Calu3 (cell line): ENCODE measurements at regions not wholly inside any gene's neighbourhood (a gene's known extent, or its start where the extent isn't known, plus 50 kb on each side); places are given as distances from the start of the nearest gene placed in this dataset.

ENCODE experiments used
- BruUV-seq: library from RNA; stranded (reverse); fragments of 400-500 nt; replicated peaks from 2 replicates; lab custom pipeline; 2021; lab: Mats Ljungman, UMichigan
- CTCF ChIA-PET: fragments of 300-600 bp; sonication (Branson Sonifier 250); formaldehyde crosslinking; loops from one replicate; lab custom pipeline; 2022; ENCODE audit warnings: antibody characterized with exemption; lab: Charles Lee
- DNase-seq: peaks from one replicate; pipeline ENCODE4 v3.0.0; 2022
- H3K27ac Mint-ChIP-seq: one replicate; pipeline ENCODE4 v1.8.0; 2022; ENCODE audit warnings: mixed read lengths; ENCODE audit not compliant: unreplicated experiment
- H3K27me3 Mint-ChIP-seq: one replicate; pipeline ENCODE4 v1.8.0; 2022; ENCODE audit warnings: mixed read lengths; ENCODE audit not compliant: unreplicated experiment
- H3K36me3 Mint-ChIP-seq: one replicate; pipeline ENCODE4 v1.8.0; 2022; ENCODE audit warnings: mild to moderate bottlenecking, moderate library complexity, mixed read lengths; ENCODE audit not compliant: insufficient read depth, unreplicated experiment
- H3K4me1 Mint-ChIP-seq: one replicate; pipeline ENCODE4 v1.8.0; 2022; ENCODE audit warnings: mild to moderate bottlenecking, low read depth, mixed read lengths; ENCODE audit not compliant: unreplicated experiment
- H3K4me3 Mint-ChIP-seq: one replicate; pipeline ENCODE4 v1.8.0; 2022; ENCODE audit warnings: mild to moderate bottlenecking, low read depth, moderate library complexity, mixed read lengths; ENCODE audit not compliant: unreplicated experiment
- H3K9me3 Mint-ChIP-seq: one replicate; pipeline ENCODE4 v1.8.0; 2022; ENCODE audit warnings: low read depth, mixed read lengths; ENCODE audit not compliant: unreplicated experiment
- intact Hi-C: fragments of 100-400 bp; cut with micrococcal nuclease; formaldehyde crosslinking; loops from one replicate; pipeline ENCODE4 v1.10.0; 2022; ENCODE audit not compliant: unreplicated experiment
- TF ChIP-seq, protein P1 (sequence below): fragments of 200-600 bp; IDR thresholded peaks from one replicate; pipeline ENCODE4 v1.8.0; 2022; ENCODE audit warnings: antibody characterized with exemption; ENCODE audit not compliant: unreplicated experiment

DNA sequence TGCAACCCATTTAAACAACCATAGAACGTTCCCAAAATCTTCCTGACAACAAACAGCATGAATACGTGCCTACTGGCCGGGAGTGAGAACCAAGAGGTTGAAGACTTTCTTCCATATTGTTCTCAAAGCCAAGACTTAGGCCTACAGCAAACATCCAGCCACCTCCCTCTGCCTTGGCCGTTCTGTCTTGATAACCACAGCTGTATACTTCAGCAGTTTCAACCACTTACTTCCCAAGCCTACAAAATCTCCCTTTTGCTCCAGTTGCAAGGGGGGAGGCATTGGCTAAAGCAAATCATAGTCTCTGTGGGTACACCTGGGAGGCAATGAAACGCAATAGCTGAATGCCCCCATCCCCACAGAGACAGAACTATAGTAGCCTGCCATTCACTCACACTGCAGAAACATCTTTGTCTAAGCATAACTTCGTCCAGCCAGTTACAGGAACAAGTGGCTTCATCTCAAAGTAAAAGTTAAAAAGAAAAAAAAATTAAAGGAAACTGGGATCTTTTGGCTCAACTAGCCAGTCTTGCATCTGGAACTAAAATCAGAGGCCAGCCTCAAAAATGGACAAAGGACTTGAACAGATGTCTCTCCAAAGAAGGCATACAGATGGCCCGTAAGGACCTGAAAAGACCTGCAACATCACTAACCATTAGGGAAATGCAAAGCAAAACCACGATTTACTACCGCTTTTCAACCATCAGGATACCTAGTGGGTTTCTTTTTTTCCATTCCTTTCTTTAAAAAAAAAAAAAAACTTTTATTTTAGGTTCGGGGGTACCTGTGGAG, 186.0 kb downstream of the PSMG1 start:
- intact Hi-C loops, result loop anchor here (1.0 kb wide), 1 partner anchor 31 kb away; no protein-coding TSS in a partner anchor
- Mint-ChIP-seq H3K4me1 (peaks cover 17% of the 10 kb centered on the region), H3K36me3 (no peaks in the 10 kb centered on the region), H3K27ac (no peak overlapping the region), H3K27me3 (no peaks in the 10 kb centered on the region), H3K9me3 (no peaks in the 10 kb centered on the region), H3K4me3 (no peak overlapping the region)
- BruUV-seq, result no TSS peak
- CTCF ChIA-PET, result no interaction called here
- DNase-seq, result no peak
- TF ChIP-seq, protein P1, sequence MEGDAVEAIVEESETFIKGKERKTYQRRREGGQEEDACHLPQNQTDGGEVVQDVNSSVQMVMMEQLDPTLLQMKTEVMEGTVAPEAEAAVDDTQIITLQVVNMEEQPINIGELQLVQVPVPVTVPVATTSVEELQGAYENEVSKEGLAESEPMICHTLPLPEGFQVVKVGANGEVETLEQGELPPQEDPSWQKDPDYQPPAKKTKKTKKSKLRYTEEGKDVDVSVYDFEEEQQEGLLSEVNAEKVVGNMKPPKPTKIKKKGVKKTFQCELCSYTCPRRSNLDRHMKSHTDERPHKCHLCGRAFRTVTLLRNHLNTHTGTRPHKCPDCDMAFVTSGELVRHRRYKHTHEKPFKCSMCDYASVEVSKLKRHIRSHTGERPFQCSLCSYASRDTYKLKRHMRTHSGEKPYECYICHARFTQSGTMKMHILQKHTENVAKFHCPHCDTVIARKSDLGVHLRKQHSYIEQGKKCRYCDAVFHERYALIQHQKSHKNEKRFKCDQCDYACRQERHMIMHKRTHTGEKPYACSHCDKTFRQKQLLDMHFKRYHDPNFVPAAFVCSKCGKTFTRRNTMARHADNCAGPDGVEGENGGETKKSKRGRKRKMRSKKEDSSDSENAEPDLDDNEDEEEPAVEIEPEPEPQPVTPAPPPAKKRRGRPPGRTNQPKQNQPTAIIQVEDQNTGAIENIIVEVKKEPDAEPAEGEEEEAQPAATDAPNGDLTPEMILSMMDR, result no peak

DNA sequence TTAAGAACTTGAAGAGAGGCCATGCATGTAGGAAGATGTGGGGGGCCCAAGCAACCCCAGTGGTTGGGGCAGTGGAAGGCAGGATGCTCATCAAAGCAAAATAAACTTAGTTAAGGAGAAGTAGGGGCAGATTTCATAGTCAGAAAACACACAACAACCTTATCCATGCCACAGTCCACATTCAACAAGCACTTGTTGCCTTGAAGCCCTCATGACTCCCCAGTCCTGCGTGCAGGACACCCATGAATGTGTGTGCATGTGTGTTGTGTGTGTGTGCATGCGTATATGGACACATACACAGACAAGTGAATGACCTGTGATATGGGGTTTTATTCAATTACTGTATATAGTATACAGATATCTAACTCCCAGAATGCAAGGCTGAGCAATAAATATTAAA, 186.9 kb downstream of the PSMG1 start:
- intact Hi-C loops, result no loop called here
- H3K9me3 Mint-ChIP-seq, result no peaks in the 10 kb centered on the region
- CTCF ChIA-PET, result no interaction called here
- H3K4me1 Mint-ChIP-seq, result peaks cover 17% of the 10 kb centered on the region
- H3K4me3 Mint-ChIP-seq, result no peak overlapping the region
- no peaks in the 10 kb centered on the region for H3K36me3 Mint-ChIP-seq
- TF ChIP-seq, protein P1, result no peak
- BruUV-seq, result no TSS peak
- no peak for DNase-seq
- H3K27ac Mint-ChIP-seq, result no peak overlapping the region
- H3K27me3 Mint-ChIP-seq, result no peaks in the 10 kb centered on the region

DNA sequence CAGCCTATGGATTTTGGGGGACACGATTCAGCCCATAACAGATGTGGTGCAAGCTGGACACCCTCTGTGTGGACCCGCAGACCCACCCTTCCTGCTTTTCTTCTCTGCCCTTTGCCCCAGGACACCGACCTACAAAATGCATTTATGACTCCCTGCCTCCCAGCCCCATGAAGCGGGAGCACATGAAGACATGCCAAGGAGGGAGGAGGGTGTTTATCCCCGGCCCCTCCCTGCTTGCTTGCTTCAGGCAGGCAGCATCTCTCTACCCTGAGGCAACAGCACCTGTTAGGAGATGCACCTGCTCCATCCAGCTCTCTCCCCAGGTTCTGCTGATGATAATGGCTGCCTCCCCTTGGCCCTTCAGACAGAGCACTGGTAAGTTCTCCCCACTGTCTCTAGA, 187.5 kb downstream of the PSMG1 start:
- intact Hi-C loops, result no loop called here
- no peaks in the 10 kb centered on the region for H3K36me3 Mint-ChIP-seq
- H3K4me3 Mint-ChIP-seq, result no peak overlapping the region
- H3K27me3 Mint-ChIP-seq, result no peaks in the 10 kb centered on the region
- CTCF ChIA-PET, result no interaction called here
- BruUV-seq, result no TSS peak
- H3K4me1 Mint-ChIP-seq, result peaks cover 17% of the 10 kb centered on the region
- H3K27ac Mint-ChIP-seq, result no peak overlapping the region
- TF ChIP-seq, protein P1, result no peak
- no peaks in the 10 kb centered on the region for H3K9me3 Mint-ChIP-seq
- no peak for DNase-seq

DNA sequence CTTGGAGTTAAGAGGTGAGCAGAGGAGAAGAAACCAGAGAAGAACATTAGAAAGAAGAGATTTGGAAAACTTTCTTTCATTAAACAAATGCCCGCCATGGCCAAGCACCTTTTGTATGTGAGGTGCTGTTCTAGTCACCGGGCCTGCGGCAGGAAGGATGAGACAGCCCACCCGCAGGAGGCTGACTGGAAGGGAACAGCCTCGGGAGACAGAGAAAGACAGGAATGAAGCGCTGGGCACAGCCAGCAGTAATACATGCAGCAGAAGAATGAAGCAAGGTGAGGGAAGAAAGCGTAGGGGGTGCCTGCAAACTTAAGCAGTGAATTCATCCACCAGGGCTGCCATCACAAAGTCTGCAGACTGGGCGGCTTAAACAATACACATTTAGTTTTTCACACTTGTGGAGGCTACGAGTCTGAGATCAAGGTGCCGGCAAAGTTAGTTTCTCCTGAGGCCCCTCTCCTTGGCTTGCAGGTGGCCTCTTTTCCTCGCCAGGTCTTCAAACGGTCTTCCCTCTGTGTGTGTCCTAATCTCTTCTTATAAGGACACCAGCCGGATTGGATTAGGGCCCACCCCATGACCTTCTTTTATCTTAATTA, 188.1 kb downstream of the PSMG1 start:
- CTCF ChIA-PET, result no interaction called here
- intact Hi-C loops, result no loop called here
- H3K36me3 Mint-ChIP-seq, result no peaks in the 10 kb centered on the region
- no peaks in the 10 kb centered on the region for H3K9me3 Mint-ChIP-seq
- H3K4me3 Mint-ChIP-seq, result no peak overlapping the region
- TF ChIP-seq, protein P1, result no peak
- no peaks in the 10 kb centered on the region for H3K27me3 Mint-ChIP-seq
- no peak overlapping the region for H3K27ac Mint-ChIP-seq
- no peak for DNase-seq
- H3K4me1 Mint-ChIP-seq, result peaks cover 17% of the 10 kb centered on the region
- BruUV-seq, result no TSS peak
